Loucy (cell line): ENCODE measurements at regions not wholly inside any gene's neighbourhood (a gene's known extent, or its start where the extent isn't known, plus 50 kb on each side); places are given as distances from the start of the nearest gene placed in this dataset.

ENCODE experiments used
- H2AFZ ChIP-seq: fragments of 200-600 bp; sonication (generic); 2 replicates; pipeline ENCODE4 v1.6.0; 2016; ENCODE audit warnings: antibody characterized with exemption, mild to moderate bottlenecking, low read length, moderate library complexity
- H3F3A ChIP-seq: fragments of 200-600 bp; 2 replicates; pipeline ENCODE4 v1.6.0; 2016; ENCODE audit warnings: antibody characterized with exemption, low read depth, mild to moderate bottlenecking
- H3K27me3 ChIP-seq: fragments of 200-600 bp; sonication (generic); 2 replicates; pipeline ENCODE4 v1.6.1; 2014; ENCODE audit warnings: low read length, mild to moderate bottlenecking; ENCODE audit not compliant: insufficient read depth, poor library complexity, severe bottlenecking
- H3K36me3 ChIP-seq: fragments of 200-600 bp; sonication (generic); 2 replicates; pipeline ENCODE4 v1.6.1; 2016; ENCODE audit warnings: low read length; ENCODE audit not compliant: insufficient read depth
- H3K4me1 ChIP-seq: fragments of 200-600 bp; sonication (generic); 2 replicates; pipeline ENCODE4 v1.5.1; 2014; ENCODE audit warnings: low read length, mild to moderate bottlenecking; ENCODE audit not compliant: insufficient read depth, poor library complexity, severe bottlenecking
- H3K4me2 ChIP-seq: fragments of 200-600 bp; sonication (generic); 2 replicates; pipeline ENCODE4 v1.6.0; 2014; ENCODE audit warnings: antibody characterized with exemption, low read length, low read depth, mild to moderate bottlenecking; ENCODE audit not compliant: poor library complexity, severe bottlenecking
- H3K4me3 ChIP-seq: fragments of 200-600 bp; sonication (generic); 2 replicates; pipeline ENCODE4 v1.5.1; 2014; ENCODE audit warnings: low read length, mild to moderate bottlenecking, mixed read lengths; ENCODE audit not compliant: poor library complexity, severe bottlenecking
- H3K79me2 ChIP-seq: fragments of 200-600 bp; sonication (generic); 2 replicates; pipeline ENCODE4 v1.6.1; 2014; ENCODE audit warnings: low read length; ENCODE audit not compliant: insufficient read depth
- H3K9ac ChIP-seq: fragments of 200-600 bp; sonication (generic); 2 replicates; pipeline ENCODE4 v1.6.0; 2014; ENCODE audit warnings: mild to moderate bottlenecking, low read depth, low read length, moderate library complexity; ENCODE audit not compliant: poor library complexity, severe bottlenecking
- H3K9me2 ChIP-seq: fragments of 200-600 bp; sonication (generic); replicated peaks from 2 replicates; pipeline ENCODE4 v1.6.1; 2016; ENCODE audit warnings: low read depth, low read length, mixed read lengths
- H3K9me3 ChIP-seq: fragments of 200-600 bp; sonication (generic); 2 replicates; pipeline ENCODE4 v1.6.1; 2014; ENCODE audit warnings: mild to moderate bottlenecking, antibody characterized with exemption, low read length, low read depth; ENCODE audit not compliant: insufficient read depth
- H4K20me1 ChIP-seq: fragments of 200-600 bp; sonication (generic); 2 replicates; pipeline ENCODE4 v1.6.0; 2014; ENCODE audit warnings: antibody characterized with exemption, low read length, mild to moderate bottlenecking; ENCODE audit not compliant: insufficient read depth, poor library complexity, severe bottlenecking
- CTCF ChIP-seq: fragments of 200-600 bp; sonication (generic); conservative IDR thresholded peaks from 2 replicates; pipeline ENCODE4 v1.5.1; 2014; ENCODE audit warnings: mild to moderate bottlenecking, antibody characterized with exemption, low read length
- EZH2phosphoT487 ChIP-seq: fragments of 200-600 bp; IDR thresholded peaks from 2 replicates; pipeline ENCODE4 v1.6.1; 2018; ENCODE audit warnings: antibody characterized with exemption, mild to moderate bottlenecking, moderate library complexity, borderline replicate concordance

DNA sequence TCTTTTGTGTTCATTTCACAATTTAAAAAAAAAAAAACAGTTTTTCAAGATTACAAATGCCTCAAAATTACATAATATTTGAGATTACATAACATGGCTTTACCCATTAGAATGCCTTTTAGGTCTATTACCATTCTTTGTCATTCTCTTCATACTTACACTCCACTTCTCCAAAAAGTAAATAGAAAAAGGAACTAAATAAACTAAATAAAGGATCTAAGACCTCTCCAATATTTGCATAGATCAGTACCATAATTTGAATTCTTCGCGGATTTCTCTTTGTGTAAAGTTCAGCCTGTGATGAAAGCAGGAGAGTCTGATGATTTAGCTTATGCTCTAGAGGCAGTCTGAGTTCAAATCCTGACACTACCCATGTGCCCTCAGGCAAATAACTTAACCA is 56.4 kb upstream of the C1GALT1 start:
- no peaks in the 10 kb centered on the region for H3K79me2 ChIP-seq
- H4K20me1 ChIP-seq = no peaks in the 10 kb centered on the region
- TF ChIP-seq EZH2phosphoT487 (no peak), CTCF (no peak)
- no peaks in the 10 kb centered on the region for H3F3A ChIP-seq
- no peak overlapping the region for H2AFZ ChIP-seq
- H3K4me3 ChIP-seq = no peak overlapping the region
- H3K27me3 ChIP-seq = no peaks in the 10 kb centered on the region
- H3K9me2 ChIP-seq = no peaks in the 10 kb centered on the region
- H3K36me3 ChIP-seq = no peaks in the 10 kb centered on the region
- no peak overlapping the region for H3K4me2 ChIP-seq
- no peaks in the 10 kb centered on the region for H3K9me3 ChIP-seq
- H3K9ac ChIP-seq = no peak overlapping the region
- no peaks in the 10 kb centered on the region for H3K4me1 ChIP-seq

GRCh38 chr7:7127773-7128172 is 54.6 kb upstream of the C1GALT1 start:
- no peak overlapping the region for H3K4me3 ChIP-seq
- no peaks in the 10 kb centered on the region for H3K4me1 ChIP-seq
- H4K20me1 ChIP-seq = no peaks in the 10 kb centered on the region
- TF ChIP-seq EZH2phosphoT487 = no peak
- no peak overlapping the region for H2AFZ ChIP-seq
- H3K79me2 ChIP-seq = no peaks in the 10 kb centered on the region
- H3K9me2 ChIP-seq = no peaks in the 10 kb centered on the region
- H3K9me3 ChIP-seq = no peaks in the 10 kb centered on the region
- H3K36me3 ChIP-seq = no peaks in the 10 kb centered on the region
- no peaks in the 10 kb centered on the region for H3K27me3 ChIP-seq
- H3F3A ChIP-seq = no peaks in the 10 kb centered on the region
- H3K4me2 ChIP-seq = no peak overlapping the region
- H3K9ac ChIP-seq = no peak overlapping the region

- Histone ChIP-seq H2AFZ (no peak overlapping the region), H3K36me3 (no peaks in the 10 kb centered on the region), H3K4me2 (no peak overlapping the region), H3K79me2 (no peaks in the 10 kb centered on the region), H3K4me1 (no peaks in the 10 kb centered on the region), H4K20me1 (no peaks in the 10 kb centered on the region), H3F3A (no peaks in the 10 kb centered on the region), H3K9me2 (no peaks in the 10 kb centered on the region), H3K9ac (no peak overlapping the region), H3K27me3 (no peaks in the 10 kb centered on the region), H3K9me3 (no peaks in the 10 kb centered on the region), H3K4me3 (no peak overlapping the region)
- no peak for TF ChIP-seq EZH2phosphoT487
- TF ChIP-seq CTCF = no peak
Observed at GRCh38 chr7:7129381-7129780, 53.0 kb upstream of the C1GALT1 start.

DNA sequence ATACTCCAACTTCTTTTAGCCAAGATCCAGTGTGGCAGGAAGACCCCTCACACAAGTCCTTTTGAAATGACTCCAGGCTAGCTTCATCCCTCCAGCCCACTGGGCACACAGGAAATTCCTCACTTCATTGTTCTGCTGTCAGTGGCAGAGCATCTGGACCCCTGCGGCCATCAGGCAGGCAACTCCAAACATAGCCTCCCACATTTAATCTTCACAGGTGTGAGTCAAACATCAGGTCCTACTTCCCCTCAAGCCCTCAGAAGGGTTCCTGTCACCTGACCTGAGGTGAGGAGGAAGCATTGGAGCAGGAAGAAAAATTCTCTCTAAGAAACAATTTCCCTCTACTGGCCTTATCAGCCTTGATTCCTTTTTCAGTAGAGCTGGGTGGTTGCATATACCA is 51.1 kb upstream of the C1GALT1 start:
- Histone ChIP-seq H3K36me3 (no peaks in the 10 kb centered on the region), H3K9me2 (no peaks in the 10 kb centered on the region), H3K9ac (no peak overlapping the region), H3K4me1 (no peaks in the 10 kb centered on the region), H3F3A (no peaks in the 10 kb centered on the region), H3K4me3 (no peak overlapping the region), H2AFZ (peak overlapping the region; percentile 8; the same call in 1 of the 2 replicates), H3K27me3 (no peaks in the 10 kb centered on the region), H3K4me2 (no peak overlapping the region), H4K20me1 (no peaks in the 10 kb centered on the region), H3K9me3 (no peaks in the 10 kb centered on the region), H3K79me2 (no peaks in the 10 kb centered on the region)
- no peak for TF ChIP-seq CTCF
- no peak for TF ChIP-seq EZH2phosphoT487
